GM12878 (cell line): ENCODE measurements at regions not wholly inside any gene's neighbourhood (a gene's known extent, or its start where the extent isn't known, plus 50 kb on each side); places are given as distances from the start of the nearest gene placed in this dataset.

ENCODE experiments used
- ATAC-seq: fragments of 200-7000 bp; cut with Tn5 transposase; 3 replicates; pipeline ENCODE4 v1.9.1; 2020; ENCODE audit warnings: mild to moderate bottlenecking, moderate library complexity
- BruUV-seq: library from RNA; stranded (reverse); fragments of 400-500 nt; replicated peaks from 2 replicates; lab custom pipeline; 2021; lab: Mats Ljungman, UMichigan
- CTCF ChIA-PET: fragments of 300-600 bp; sonication (Branson Sonifier 250); formaldehyde crosslinking; extraction: SDS; loops from one replicate; lab custom pipeline; 2021; ENCODE audit warnings: inconsistent platforms; lab: Yijun Ruan, JAX
- POLR2A ChIA-PET: fragments of 350-600 bp; formaldehyde crosslinking; extraction: SDS; loops from one replicate; lab custom pipeline; 2021; ENCODE audit warnings: inconsistent platforms; lab: Charles Lee
- RAD21 ChIA-PET: fragments of 300-600 bp; sonication (Branson Sonifier 250); formaldehyde crosslinking; loops from one replicate; lab custom pipeline; 2023; ENCODE audit warnings: antibody characterized with exemption; ENCODE audit not compliant: unreplicated experiment; lab: Charles Lee
- SMC1A ChIA-PET: fragments of 300-600 bp; sonication (Branson Sonifier 250); formaldehyde crosslinking; loops from one replicate; lab custom pipeline; 2023; ENCODE audit not compliant: unreplicated experiment, uncharacterized antibody; lab: Charles Lee
- DNase-seq: peaks from one replicate; pipeline ENCODE4 v3.0.0-alpha.2; 2011; ENCODE audit warnings: low read depth, low spot score
- FAIRE-seq: peaks from 3 replicates; lab custom pipeline; 2011; peaks lifted over from hg19 to GRCh38; lab: Jason Lieb, UNC
- H2AFZ ChIP-seq: 2 replicates; pipeline ENCODE4 v1.6.0; 2011; ENCODE audit warnings: low read depth, low read length, control low read depth; ENCODE audit not compliant: control insufficient read depth
- H3K27ac ChIP-seq: 2 replicates; pipeline ENCODE4 v1.5.1; 2011; ENCODE audit warnings: control low read depth; ENCODE audit not compliant: control insufficient read depth, insufficient read depth
- H3K27me3 ChIP-seq, 2 experiments: replicated peaks in 1 of 2; 2 replicates each; pipeline versions ENCODE4 v1.6.0 to v1.6.1; 2011; ENCODE audit warnings: low read length in 1 of 2; ENCODE audit not compliant: control insufficient read depth in 2 of 2, insufficient read depth in 2 of 2
- H3K36me3 ChIP-seq, 2 experiments: 2 replicates each; pipeline ENCODE4 v1.5.1; 2011; ENCODE audit warnings: low read length in 1 of 2; ENCODE audit not compliant: control insufficient read depth in 2 of 2, insufficient read depth in 2 of 2
- H3K4me1 ChIP-seq: 2 replicates; pipeline ENCODE4 v1.6.1; 2011; ENCODE audit warnings: mild to moderate bottlenecking, low read length, moderate library complexity, mixed read lengths; ENCODE audit not compliant: control insufficient read depth, insufficient read depth
- H3K4me2 ChIP-seq: 2 replicates; pipeline ENCODE4 v1.6.0; 2011; ENCODE audit warnings: control low read depth; ENCODE audit not compliant: control insufficient read depth, insufficient read depth
- H3K4me3 ChIP-seq: fragments of 200-600 bp; sonication (generic); 2 replicates; pipeline ENCODE4 v1.5.1; 2016
- H3K79me2 ChIP-seq: 2 replicates; pipeline ENCODE4 v1.6.0; 2011; ENCODE audit warnings: low read length; ENCODE audit not compliant: control insufficient read depth, insufficient read depth
- H3K9ac ChIP-seq: 2 replicates; pipeline ENCODE4 v1.8.0; 2011; ENCODE audit warnings: low read length, control low read depth, mixed read lengths; ENCODE audit not compliant: control insufficient read depth, insufficient read depth
- H3K9me3 ChIP-seq: replicated peaks from 3 replicates; pipeline ENCODE4 v1.5.1; 2011; ENCODE audit warnings: mild to moderate bottlenecking, low read length; ENCODE audit not compliant: control insufficient read depth, insufficient read depth
- H4K20me1 ChIP-seq: 2 replicates; pipeline ENCODE4 v1.6.0; 2011; ENCODE audit not compliant: control insufficient read depth, insufficient read depth
- EP300 ChIP-seq, 2 experiments: fragments of 150-350 bp in 1 of 2; IDR thresholded peaks; 2 replicates each; pipeline ENCODE4 v1.6.1; 2011 to 2012; ENCODE audit warnings: low read depth in 2 of 2, low read length in 2 of 2, borderline replicate concordance in 1 of 2, improper control_type of control experiment in 1 of 2, inconsistent platforms in 1 of 2; ENCODE audit not compliant: control insufficient read depth in 1 of 2
- IKZF2 ChIP-seq, 2 experiments: fragments of 450-650 bp; IDR thresholded peaks; 2 replicates each; pipeline ENCODE4 v1.6.1; 2017; ENCODE audit warnings: mild to moderate bottlenecking in 2 of 2, moderate library complexity in 2 of 2
- SKIL ChIP-seq: fragments of 450-650 bp; IDR thresholded peaks from 2 replicates; pipeline ENCODE4 v1.6.1; 2017; ENCODE audit warnings: mild to moderate bottlenecking, low read depth, inconsistent platforms; ENCODE audit not compliant: poor library complexity, severe bottlenecking
- SMC3 ChIP-seq: IDR thresholded peaks from 2 replicates; pipeline ENCODE4 v1.6.1; 2011; ENCODE audit warnings: low read length, improper control_type of control experiment, borderline replicate concordance
- TARDBP ChIP-seq: IDR thresholded peaks from 2 replicates; pipeline ENCODE4 v1.6.1; 2016; ENCODE audit warnings: borderline replicate concordance
- ZNF622 ChIP-seq: fragments of 450-650 bp; IDR thresholded peaks from 2 replicates; pipeline ENCODE4 v1.6.1; 2017; ENCODE audit warnings: mild to moderate bottlenecking, inconsistent platforms
- ZZZ3 ChIP-seq: IDR thresholded peaks from 2 replicates; pipeline ENCODE4 v1.6.1; 2011; ENCODE audit warnings: low read depth; ENCODE audit not compliant: control insufficient read depth, insufficient read length
- WGBS: methylation state at CpG from one replicate; pipeline ENCODE4 v1.1.6; 2016; ENCODE audit warnings: low lambda C conversion rate; ENCODE audit not compliant: insufficient replicate concordance, insufficient coverage; ENCODE audit errors: missing lambda C conversion rate; 5-methylcytosine and 5-hydroxymethylcytosine counted together
- in situ Hi-C: fragments of 300-500 bp; cut with MboI; formaldehyde crosslinking; loops from 9 replicates; pipeline ENCODE4 v1.14.3; 2018; ENCODE audit warnings: mixed read lengths
- intact Hi-C: fragments of 100-400 bp; cut with micrococcal nuclease; formaldehyde crosslinking; loops from one replicate; pipeline ENCODE4 v1.14.2; 2022; ENCODE audit not compliant: unreplicated experiment
- TF ChIP-seq, protein P1 (sequence below): IDR thresholded peaks from 2 replicates; pipeline ENCODE4 v1.6.1; 2011; ENCODE audit warnings: low read depth, mild to moderate bottlenecking, low read length, moderate library complexity, borderline replicate concordance; ENCODE audit errors: extremely low read depth
- TF ChIP-seq, protein P2 (sequence below): fragments of 450-650 bp; IDR thresholded peaks from 2 replicates; pipeline ENCODE4 v1.6.1; 2017; ENCODE audit warnings: mild to moderate bottlenecking, moderate library complexity

GRCh38 chr4:31104577-31104976 is 384.4 kb downstream of the PCDH7 start:
- RAD21 ChIA-PET, result no interaction called here
- no TSS peak for BruUV-seq
- DNase-seq, result no peak
- Histone ChIP-seq H3K27ac (no peak overlapping the region), H2AFZ (no peak overlapping the region), H3K4me2 (no peak overlapping the region), H3K36me3 (no peaks in the 10 kb centered on the region), H3K4me3 (no peak overlapping the region), H3K79me2 (no peaks in the 10 kb centered on the region), H3K27me3 (no peaks in the 10 kb centered on the region), H3K4me1 (no peaks in the 10 kb centered on the region), H4K20me1 (no peaks in the 10 kb centered on the region), H3K9me3 (no peaks in the 10 kb centered on the region), H3K9ac (no peak overlapping the region)
- TF ChIP-seq ZZZ3, result no peak
- FAIRE-seq, result no peak
- in situ Hi-C loops, result no loop called here
- POLR2A ChIA-PET, result no interaction called here
- CTCF ChIA-PET, result no interaction called here
- WGBS, result 13% methylated on average over 3 of the region's 3 CpGs
- SMC1A ChIA-PET, result interaction anchor here (1.1 kb wide), 1 partner anchor 20 kb away, joined by 3 read pairs; no protein-coding TSS in a partner anchor
- ATAC-seq, result no peak
- intact Hi-C loops, result no loop called here

- Histone ChIP-seq H3K9me3 (no peaks in the 10 kb centered on the region), H3K79me2 (no peaks in the 10 kb centered on the region), H3K9ac (no peak overlapping the region), H2AFZ (no peak overlapping the region), H3K4me3 (no peak overlapping the region), H3K4me1 (no peaks in the 10 kb centered on the region), H3K27me3 (no peaks in the 10 kb centered on the region), H4K20me1 (no peaks in the 10 kb centered on the region), H3K36me3 (no peaks in the 10 kb centered on the region), H3K27ac (no peak overlapping the region), H3K4me2 (no peak overlapping the region)
- ChIA-PET POLR2A (no interaction called here), CTCF (interaction anchor here (1.6 kb wide), 1 partner anchor 60 kb away, joined by 4 read pairs; no protein-coding TSS in a partner anchor), SMC1A (no interaction called here), RAD21 (no interaction called here)
- intact Hi-C loops, result no loop called here
- BruUV-seq, result no TSS peak
- 0% methylated on average over 1 of the region's 1 CpG for WGBS
- in situ Hi-C loops, result no loop called here
- DNase-seq, result no peak
- FAIRE-seq, result no peak
- ATAC-seq, result no peak
- TF ChIP-seq IKZF2 (IDR thresholded peaks at IDR 0.05) (no peak), TARDBP (no peak), SMC3 (no peak), ZNF622 (no peak), SKIL (no peak), EP300 (IDR thresholded peaks at IDR 0.05; ENCODE audit: borderline replicate concordance in 1 of 2, control insufficient read depth in 1 of 2, low read depth in 2 of 2, low read length in 2 of 2) (no peak)
- TF ChIP-seq, protein P1, sequence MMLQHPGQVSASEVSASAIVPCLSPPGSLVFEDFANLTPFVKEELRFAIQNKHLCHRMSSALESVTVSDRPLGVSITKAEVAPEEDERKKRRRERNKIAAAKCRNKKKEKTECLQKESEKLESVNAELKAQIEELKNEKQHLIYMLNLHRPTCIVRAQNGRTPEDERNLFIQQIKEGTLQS, result no peak
- TF ChIP-seq, protein P2, sequence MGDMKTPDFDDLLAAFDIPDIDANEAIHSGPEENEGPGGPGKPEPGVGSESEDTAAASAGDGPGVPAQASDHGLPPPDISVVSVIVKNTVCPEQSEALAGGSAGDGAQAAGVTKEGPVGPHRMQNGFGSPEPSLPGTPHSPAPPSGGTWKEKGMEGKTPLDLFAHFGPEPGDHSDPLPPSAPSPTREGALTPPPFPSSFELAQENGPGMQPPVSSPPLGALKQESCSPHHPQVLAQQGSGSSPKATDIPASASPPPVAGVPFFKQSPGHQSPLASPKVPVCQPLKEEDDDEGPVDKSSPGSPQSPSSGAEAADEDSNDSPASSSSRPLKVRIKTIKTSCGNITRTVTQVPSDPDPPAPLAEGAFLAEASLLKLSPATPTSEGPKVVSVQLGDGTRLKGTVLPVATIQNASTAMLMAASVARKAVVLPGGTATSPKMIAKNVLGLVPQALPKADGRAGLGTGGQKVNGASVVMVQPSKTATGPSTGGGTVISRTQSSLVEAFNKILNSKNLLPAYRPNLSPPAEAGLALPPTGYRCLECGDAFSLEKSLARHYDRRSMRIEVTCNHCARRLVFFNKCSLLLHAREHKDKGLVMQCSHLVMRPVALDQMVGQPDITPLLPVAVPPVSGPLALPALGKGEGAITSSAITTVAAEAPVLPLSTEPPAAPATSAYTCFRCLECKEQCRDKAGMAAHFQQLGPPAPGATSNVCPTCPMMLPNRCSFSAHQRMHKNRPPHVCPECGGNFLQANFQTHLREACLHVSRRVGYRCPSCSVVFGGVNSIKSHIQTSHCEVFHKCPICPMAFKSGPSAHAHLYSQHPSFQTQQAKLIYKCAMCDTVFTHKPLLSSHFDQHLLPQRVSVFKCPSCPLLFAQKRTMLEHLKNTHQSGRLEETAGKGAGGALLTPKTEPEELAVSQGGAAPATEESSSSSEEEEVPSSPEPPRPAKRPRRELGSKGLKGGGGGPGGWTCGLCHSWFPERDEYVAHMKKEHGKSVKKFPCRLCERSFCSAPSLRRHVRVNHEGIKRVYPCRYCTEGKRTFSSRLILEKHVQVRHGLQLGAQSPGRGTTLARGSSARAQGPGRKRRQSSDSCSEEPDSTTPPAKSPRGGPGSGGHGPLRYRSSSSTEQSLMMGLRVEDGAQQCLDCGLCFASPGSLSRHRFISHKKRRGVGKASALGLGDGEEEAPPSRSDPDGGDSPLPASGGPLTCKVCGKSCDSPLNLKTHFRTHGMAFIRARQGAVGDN, result no peak
Measured at GRCh38 chr4:31106419-31106818, 386.2 kb downstream of the PCDH7 start.
